OCI-LY7 (cell line): ENCODE measurements at regions not wholly inside any gene's neighbourhood (a gene's known extent, or its start where the extent isn't known, plus 50 kb on each side); places are given as distances from the start of the nearest gene placed in this dataset.

ENCODE experiments used
- BruUV-seq: library from RNA; stranded (reverse); fragments of 400-500 nt; replicated peaks from 2 replicates; lab custom pipeline; 2021; lab: Mats Ljungman, UMichigan
- CTCF ChIA-PET: fragments of 300-600 bp; sonication (Branson Sonifier 250); formaldehyde crosslinking; loops from one replicate; lab custom pipeline; 2022; ENCODE audit warnings: antibody characterized with exemption; ENCODE audit not compliant: unreplicated experiment; lab: Charles Lee
- POLR2A ChIA-PET: fragments of 300-600 bp; sonication (Branson Sonifier 250); formaldehyde crosslinking; loops from one replicate; lab custom pipeline; 2022; ENCODE audit warnings: antibody characterized with exemption; lab: Charles Lee
- DNase-seq: peaks from one replicate; pipeline ENCODE4 v3.0.0-alpha.2; 2015; ENCODE audit warnings: low spot score
- H2AFZ ChIP-seq: fragments of 200-600 bp; sonication (generic), shearing (Covaris generic); 2 replicates; pipeline ENCODE4 v1.6.1; 2014; ENCODE audit warnings: mild to moderate bottlenecking, antibody characterized with exemption, low read length, moderate library complexity
- H3K27ac ChIP-seq: fragments of 200-600 bp; sonication (generic); 2 replicates; pipeline ENCODE4 v1.5.1; 2014; ENCODE audit warnings: mixed run types, low read depth, mild to moderate bottlenecking, moderate library complexity, low read length, inconsistent platforms; ENCODE audit not compliant: poor library complexity, severe bottlenecking
- H3K36me3 ChIP-seq: fragments of 200-600 bp; sonication (generic); 2 replicates; pipeline ENCODE4 v1.6.1; 2014; ENCODE audit warnings: mild to moderate bottlenecking, antibody characterized with exemption, low read length, moderate library complexity, mixed read lengths; ENCODE audit not compliant: insufficient read depth
- H3K4me1 ChIP-seq: fragments of 200-600 bp; sonication (generic); 2 replicates; pipeline ENCODE4 v1.5.1; 2014; ENCODE audit warnings: mild to moderate bottlenecking, low read length; ENCODE audit not compliant: insufficient read depth, poor library complexity, severe bottlenecking
- H3K4me2 ChIP-seq: fragments of 200-600 bp; sonication (generic); 2 replicates; pipeline ENCODE4 v1.6.1; 2014; ENCODE audit warnings: mild to moderate bottlenecking, low read length
- H3K4me3 ChIP-seq: fragments of 200-600 bp; sonication (generic); 2 replicates; pipeline ENCODE4 v1.5.1; 2014; ENCODE audit warnings: mild to moderate bottlenecking, low read depth, low read length; ENCODE audit not compliant: poor library complexity, severe bottlenecking
- H3K79me2 ChIP-seq: fragments of 200-600 bp; sonication (generic); 2 replicates; pipeline ENCODE4 v1.6.1; 2016; ENCODE audit warnings: low read depth, mild to moderate bottlenecking, low read length, moderate library complexity, mixed read lengths; ENCODE audit not compliant: insufficient read depth
- H3K9me2 ChIP-seq: fragments of 200-600 bp; sonication (generic); 2 replicates; pipeline ENCODE4 v1.6.1; 2016; ENCODE audit warnings: mild to moderate bottlenecking, low read length, mixed read lengths; ENCODE audit not compliant: insufficient read depth
- H3K9me3 ChIP-seq: fragments of 200-600 bp; sonication (generic); 2 replicates; pipeline ENCODE4 v1.6.1; 2014; ENCODE audit warnings: mild to moderate bottlenecking, mixed run types, low read length, mixed read lengths
- H4K20me1 ChIP-seq: fragments of 200-600 bp; sonication (generic); 2 replicates; pipeline ENCODE4 v1.6.1; 2014; ENCODE audit warnings: mild to moderate bottlenecking, antibody characterized with exemption, low read length, moderate library complexity, mixed read lengths; ENCODE audit not compliant: insufficient read depth
- EZH2phosphoT487 ChIP-seq: fragments of 200-600 bp; sonication (generic); IDR thresholded peaks from 2 replicates; pipeline ENCODE4 v1.6.1; 2018; ENCODE audit warnings: low read depth, borderline replicate concordance, mild to moderate bottlenecking, mixed run types, antibody characterized with exemption, low read length, moderate library complexity, mixed read lengths
- intact Hi-C: fragments of 100-400 bp; cut with micrococcal nuclease; formaldehyde crosslinking; loops from one replicate; pipeline ENCODE4 v1.10.0; 2022; ENCODE audit not compliant: unreplicated experiment
- TF ChIP-seq, protein P1 (sequence below): fragments of 200-600 bp; sonication (generic); conservative IDR thresholded peaks from 2 replicates; pipeline ENCODE4 v1.5.1; 2014; ENCODE audit warnings: mild to moderate bottlenecking, antibody characterized with exemption, low read length, moderate library complexity, mixed read lengths

DNA sequence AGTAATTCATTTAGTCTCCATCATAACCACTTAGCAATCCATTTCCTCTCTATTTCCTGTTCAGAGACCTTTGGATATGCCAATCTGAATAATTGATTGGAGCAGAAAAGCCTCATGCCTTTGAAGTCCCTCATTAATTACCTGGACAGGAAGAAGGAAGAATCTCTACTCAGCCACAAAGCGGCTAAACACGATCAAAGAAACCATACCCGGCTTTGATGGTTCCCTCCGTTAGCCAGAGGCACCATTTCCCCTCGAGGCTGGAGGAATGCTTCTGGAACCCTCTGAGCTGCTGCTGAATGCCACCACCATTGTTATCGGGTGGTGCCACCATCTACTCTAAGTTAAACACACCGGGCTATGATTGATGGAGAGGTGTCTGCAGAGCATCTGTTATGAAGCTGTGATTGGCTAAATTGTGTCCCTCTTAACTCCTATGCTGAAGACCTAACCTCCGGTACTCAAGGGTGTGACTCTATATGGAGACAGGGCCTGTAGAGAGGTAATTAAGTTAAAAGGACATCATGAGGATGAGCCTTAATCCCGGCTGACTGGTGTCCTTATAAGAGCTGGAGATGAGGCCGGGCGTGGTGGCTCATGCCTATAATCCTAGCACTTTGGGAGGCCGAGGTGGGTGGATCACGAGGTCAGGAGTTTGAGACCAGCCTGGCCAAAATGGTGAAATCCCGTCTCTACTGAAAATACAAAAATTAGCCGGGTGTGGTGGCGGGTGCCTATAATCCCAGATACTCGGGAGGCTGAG lies 168.6 kb downstream of the CTTN start:
- TF ChIP-seq, protein P1, sequence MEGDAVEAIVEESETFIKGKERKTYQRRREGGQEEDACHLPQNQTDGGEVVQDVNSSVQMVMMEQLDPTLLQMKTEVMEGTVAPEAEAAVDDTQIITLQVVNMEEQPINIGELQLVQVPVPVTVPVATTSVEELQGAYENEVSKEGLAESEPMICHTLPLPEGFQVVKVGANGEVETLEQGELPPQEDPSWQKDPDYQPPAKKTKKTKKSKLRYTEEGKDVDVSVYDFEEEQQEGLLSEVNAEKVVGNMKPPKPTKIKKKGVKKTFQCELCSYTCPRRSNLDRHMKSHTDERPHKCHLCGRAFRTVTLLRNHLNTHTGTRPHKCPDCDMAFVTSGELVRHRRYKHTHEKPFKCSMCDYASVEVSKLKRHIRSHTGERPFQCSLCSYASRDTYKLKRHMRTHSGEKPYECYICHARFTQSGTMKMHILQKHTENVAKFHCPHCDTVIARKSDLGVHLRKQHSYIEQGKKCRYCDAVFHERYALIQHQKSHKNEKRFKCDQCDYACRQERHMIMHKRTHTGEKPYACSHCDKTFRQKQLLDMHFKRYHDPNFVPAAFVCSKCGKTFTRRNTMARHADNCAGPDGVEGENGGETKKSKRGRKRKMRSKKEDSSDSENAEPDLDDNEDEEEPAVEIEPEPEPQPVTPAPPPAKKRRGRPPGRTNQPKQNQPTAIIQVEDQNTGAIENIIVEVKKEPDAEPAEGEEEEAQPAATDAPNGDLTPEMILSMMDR = no peak
- Histone ChIP-seq H3K9me2 (no peaks in the 10 kb centered on the region), H3K79me2 (no peaks in the 10 kb centered on the region), H3K4me1 (no peaks in the 10 kb centered on the region), H3K27ac (no peak overlapping the region), H4K20me1 (no peaks in the 10 kb centered on the region), H3K36me3 (no peaks in the 10 kb centered on the region), H3K4me3 (no peak overlapping the region), H3K9me3 (no peaks in the 10 kb centered on the region), H2AFZ (no peak overlapping the region), H3K4me2 (no peak overlapping the region)
- POLR2A ChIA-PET = no interaction called here
- BruUV-seq = no TSS peak
- no peak for DNase-seq
- intact Hi-C loops = no loop called here
- CTCF ChIA-PET = no interaction called here

DNA sequence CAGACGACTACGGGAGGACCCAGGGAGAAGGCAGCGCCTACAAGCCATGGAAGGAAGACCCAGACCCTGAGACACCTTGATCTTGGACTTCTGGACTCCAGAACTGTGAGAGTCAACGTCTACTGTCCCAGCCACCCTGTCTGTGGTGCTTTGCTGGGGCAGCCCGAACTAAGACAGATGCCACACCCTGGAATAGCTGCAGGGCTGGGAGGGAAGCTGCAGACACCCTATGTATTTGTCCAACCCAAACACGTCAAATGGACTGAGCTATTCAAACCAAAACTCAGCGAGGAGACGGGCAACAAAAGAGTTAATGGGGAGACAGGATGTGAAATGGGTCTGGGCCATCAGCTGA lies 169.3 kb downstream of the CTTN start:
- H3K79me2 ChIP-seq = no peaks in the 10 kb centered on the region
- no peak for DNase-seq
- no TSS peak for BruUV-seq
- H4K20me1 ChIP-seq = no peaks in the 10 kb centered on the region
- TF ChIP-seq EZH2phosphoT487 = no peak
- TF ChIP-seq, protein P1 = no peak
- no peaks in the 10 kb centered on the region for H3K36me3 ChIP-seq
- H3K4me2 ChIP-seq = no peak overlapping the region
- intact Hi-C loops = no loop called here
- ChIA-PET POLR2A (interaction anchor here (0.5 kb wide), 1 partner anchor 183 kb away, joined by 3 read pairs; no protein-coding TSS in a partner anchor), CTCF (no interaction called here)
- H3K4me1 ChIP-seq = no peaks in the 10 kb centered on the region
- no peaks in the 10 kb centered on the region for H3K9me2 ChIP-seq
- no peak overlapping the region for H3K4me3 ChIP-seq
- no peak overlapping the region for H3K27ac ChIP-seq
- H3K9me3 ChIP-seq = no peaks in the 10 kb centered on the region
- H2AFZ ChIP-seq = no peak overlapping the region

DNA sequence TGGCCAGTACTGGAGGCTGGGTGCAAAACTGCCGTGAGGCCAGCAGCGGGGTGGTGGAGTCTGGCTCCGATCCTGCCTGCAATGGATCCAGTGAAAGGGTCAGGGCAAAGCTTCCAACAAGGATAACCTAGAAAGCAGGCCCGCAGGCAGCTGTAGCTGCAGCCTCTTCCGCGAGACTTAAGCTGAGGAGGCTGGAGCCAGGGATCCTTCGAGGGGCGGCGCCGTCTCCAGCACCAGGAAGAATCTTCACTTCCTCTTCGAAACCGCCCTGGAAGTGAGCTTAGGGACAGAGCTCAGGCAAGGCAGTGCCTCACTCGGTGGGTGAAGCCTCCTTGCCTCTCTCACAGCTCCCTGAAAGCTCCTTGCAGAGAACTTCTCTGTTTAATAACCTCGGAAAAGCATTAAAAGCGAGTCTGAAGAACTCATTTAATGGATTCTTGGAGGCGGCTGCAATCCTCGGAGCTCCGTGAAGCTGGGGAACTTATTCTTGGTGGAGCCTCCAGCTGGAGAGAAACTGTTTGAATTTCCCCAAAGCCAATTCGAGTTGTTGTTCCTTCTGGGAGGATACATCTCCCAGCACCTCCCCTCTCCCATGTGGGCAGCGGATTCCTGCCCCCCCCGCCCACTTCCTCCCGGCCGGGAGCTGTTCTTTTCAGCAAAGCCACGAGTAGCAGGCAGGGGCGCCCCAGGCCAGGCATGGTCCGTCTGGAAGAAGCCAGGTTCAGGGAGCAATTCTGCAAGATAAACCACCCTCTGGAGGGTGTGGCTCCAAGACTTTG lies 169.9 kb downstream of the CTTN start:
- no TSS peak for BruUV-seq
- Histone ChIP-seq H3K36me3 (no peaks in the 10 kb centered on the region), H3K4me3 (no peak overlapping the region), H3K9me2 (no peaks in the 10 kb centered on the region), H2AFZ (no peak overlapping the region), H3K4me1 (no peaks in the 10 kb centered on the region), H4K20me1 (no peaks in the 10 kb centered on the region), H3K4me2 (no peak overlapping the region), H3K27ac (no peak overlapping the region), H3K79me2 (no peaks in the 10 kb centered on the region), H3K9me3 (no peaks in the 10 kb centered on the region)
- intact Hi-C loops = no loop called here
- DNase-seq = no peak
- TF ChIP-seq, protein P1 = no peak
- no peak for TF ChIP-seq EZH2phosphoT487
- ChIA-PET CTCF (no interaction called here), POLR2A (interaction anchor here (0.5 kb wide), 1 partner anchor 182 kb away, joined by 3 read pairs; no protein-coding TSS in a partner anchor)
